ENCODE measurements at regions not wholly inside any gene's neighbourhood (a gene's known extent, or its start where the extent isn't known, plus 50 kb on each side); places are given as distances from the start of the nearest gene placed in this dataset.

GRCh38 chr9:13899924-13900323, 414.0 kb downstream of the NFIB start:
- no peak for DNase-seq (ENCODE audit: low read depth, low spot score)

- DNase-seq (ENCODE audit: low read depth, low spot score): no peak
Measured at GRCh38 chr9:13898957-13899356, 415.0 kb downstream of the NFIB start.

- no peak for DNase-seq (ENCODE audit: low read depth, low spot score)
Measured at GRCh38 chr9:13896922-13897835, 416.8 kb downstream of the NFIB start.

DNA sequence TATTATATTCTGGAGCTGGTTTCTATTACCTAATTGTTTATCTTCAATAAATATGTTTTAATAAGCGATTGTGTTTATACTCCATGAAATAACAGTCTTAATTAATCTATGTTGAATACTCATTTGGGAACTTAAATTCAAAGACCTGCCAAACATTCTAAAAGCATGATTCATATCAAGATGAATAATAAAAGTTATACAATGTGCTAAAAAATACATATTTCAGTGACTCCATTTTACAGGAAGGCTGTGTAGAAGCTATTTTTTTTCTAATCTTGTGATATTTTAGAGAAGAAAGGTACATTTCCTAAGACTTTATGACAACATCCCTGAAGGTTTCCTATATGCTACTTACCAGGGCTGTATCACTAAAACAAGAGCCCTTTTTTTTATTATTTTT, 417.9 kb downstream of the NFIB start:
- DNase-seq (ENCODE audit: low read depth, low spot score): no peak

DNA sequence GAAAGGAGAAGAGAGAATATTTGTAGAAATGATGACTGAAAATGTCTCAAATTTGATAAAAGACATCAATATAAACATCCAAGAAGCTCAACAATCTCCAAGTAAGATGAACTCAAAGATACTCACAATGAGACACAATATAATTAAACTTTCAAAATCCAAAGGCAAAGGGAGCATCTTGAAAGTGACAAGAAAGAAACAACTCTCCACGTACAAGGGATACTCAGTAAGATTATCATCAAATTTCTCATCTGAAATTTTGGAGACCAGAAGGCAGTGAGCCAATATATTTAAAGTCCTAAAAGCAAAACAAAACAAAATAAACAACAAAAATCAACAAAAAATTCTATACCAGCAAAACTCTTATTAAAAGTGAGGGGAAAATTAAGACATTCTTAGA, 428.7 kb downstream of the NFIB start:
- DNase-seq (ENCODE audit: low read depth, low spot score): no peak

DNA sequence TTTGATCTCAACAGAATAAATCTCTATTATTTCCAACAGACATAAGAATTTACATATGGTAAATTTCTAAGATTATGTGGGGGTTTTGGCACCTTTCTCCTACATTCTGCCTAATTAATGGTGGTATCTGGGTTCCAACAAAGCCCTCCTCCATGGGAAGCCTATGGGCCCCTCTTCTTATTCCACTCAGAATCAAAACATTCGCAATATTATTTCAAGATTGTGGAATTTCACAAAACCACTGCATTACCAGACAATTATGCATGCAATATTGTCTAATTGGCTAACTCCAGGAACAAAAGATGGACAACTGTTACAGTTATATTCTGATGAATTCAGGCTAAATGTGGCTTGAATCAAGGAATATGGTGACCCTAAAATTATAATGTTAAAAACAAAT, 434.0 kb downstream of the NFIB start:
- no peak for DNase-seq (ENCODE audit: low read depth, low spot score)

DNA sequence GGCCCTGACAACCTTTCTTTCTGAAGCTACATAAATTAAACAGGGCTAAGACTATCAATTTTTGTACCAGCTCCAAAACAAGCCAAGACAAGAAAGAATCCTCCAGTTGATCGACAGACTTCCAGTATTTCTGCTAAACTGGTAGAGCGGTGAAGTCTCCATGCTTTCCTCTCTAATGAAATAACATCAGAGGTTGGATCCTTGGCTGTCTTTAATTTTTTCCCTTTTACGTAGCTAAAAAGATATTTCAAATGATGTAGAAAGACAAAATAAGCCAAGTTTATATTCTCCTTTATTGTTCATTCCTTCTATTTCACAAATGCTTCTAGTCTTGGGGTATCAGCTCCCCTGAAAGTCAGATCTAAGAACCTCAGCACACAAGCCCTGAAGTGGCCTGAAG, 434.9 kb downstream of the NFIB start:
- no peak for DNase-seq (ENCODE audit: low read depth, low spot score)

GRCh38 chr9:13878241-13878711, 435.7 kb downstream of the NFIB start:
- DNase-seq (ENCODE audit: low read depth, low spot score): no peak

DNA sequence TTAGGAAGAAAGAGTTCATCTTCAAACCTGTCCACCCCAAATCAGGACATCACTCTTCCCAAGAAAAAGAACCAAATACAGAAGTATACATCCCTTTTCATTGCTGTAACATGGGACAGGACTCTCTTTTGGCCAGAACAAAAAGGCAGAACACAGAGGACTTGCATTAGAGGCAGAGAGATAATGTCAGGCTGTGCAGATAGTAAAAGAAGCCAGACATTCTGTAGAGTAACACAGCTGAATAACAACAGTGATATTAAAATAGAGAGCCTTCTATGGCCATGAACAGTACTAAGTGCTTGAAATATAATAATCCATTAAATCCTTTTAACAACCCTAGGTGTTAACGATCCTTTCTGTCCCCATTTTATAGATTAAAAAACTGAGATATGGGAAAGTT, 437.2 kb downstream of the NFIB start:
- DNase-seq (ENCODE audit: low read depth, low spot score): no peak

DNA sequence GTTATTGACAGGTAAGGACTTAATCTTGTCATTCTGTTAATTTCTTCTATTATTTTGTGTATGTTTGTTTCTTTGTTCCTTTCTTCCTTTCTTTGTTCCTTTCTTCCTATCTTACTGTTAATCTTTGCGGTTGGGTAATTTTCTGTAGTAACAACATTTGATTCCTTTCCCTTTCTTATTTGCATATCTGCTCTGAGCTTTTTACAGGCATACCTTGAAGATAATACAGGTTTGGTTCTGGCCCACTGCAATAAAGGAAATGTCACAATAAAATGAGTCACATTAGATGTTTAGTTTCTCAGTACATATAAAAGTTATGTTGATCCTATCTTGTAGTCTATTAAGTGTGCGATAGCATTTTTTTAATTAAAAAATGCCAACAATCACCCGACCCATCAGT, 440.7 kb downstream of the NFIB start:
- DNase-seq (ENCODE audit: low read depth, low spot score): no peak

- DNase-seq (ENCODE audit: low read depth, low spot score): no peak
Measured at GRCh38 chr9:13868336-13868735, 445.6 kb downstream of the NFIB start.

DNA sequence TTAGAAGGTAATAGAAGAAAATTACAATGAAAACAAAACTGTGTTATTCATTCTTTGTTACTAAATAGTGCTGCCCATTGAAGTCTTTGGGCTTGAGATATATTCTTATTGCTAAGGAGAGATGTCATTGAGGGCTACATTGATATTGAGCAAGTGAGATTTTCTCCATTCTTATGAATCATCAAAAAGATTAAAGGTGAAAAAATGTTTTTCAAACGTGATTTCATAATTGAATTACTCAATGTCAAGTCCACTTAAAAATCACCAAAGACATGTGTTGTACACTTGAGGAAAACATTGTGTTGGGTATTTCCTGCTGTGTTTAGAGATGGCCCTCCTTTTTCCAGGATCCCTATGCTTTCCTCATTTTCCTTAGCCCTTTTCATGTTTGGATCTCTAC, 448.1 kb downstream of the NFIB start:
- no peak for DNase-seq (ENCODE audit: low read depth, low spot score)

DNA sequence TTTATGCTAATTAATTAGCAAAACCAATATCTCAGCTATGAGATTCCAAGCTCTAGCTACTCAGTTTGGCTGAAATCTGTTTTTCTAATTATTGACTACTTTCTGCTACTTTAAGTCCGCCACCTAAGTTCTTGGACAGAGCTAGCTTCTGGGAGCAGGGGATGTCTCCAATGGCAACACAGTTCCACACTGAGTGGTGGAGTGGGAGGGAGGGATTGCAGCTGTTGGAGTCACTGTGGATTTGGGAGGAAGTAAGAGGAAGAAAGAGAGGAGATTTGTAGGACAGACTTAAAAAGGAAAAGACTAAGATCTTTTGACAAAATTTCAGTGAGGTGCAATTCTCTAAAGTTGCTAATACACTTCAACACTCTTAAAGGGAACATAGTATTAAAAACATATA, 450.8 kb downstream of the NFIB start:
- DNase-seq (ENCODE audit: low read depth, low spot score): no peak

DNA sequence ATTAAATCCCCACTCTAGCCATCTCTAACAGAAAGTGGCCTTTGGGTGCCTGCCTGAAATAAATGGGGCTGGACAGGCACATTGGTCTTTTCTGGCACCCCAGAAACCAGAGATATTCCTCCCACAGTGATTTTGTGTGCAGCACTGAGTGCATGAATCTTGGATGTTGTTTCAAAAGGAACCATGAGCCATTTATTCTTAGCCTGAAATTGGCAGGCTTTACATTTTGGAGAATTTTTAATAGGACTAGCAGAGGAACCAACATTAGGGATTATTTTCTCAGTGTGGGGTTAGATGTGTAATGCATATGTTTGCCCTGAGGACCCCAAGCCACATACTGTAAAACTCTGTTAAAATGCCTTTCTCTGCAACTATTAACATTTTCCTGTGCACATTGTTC, 451.3 kb downstream of the NFIB start:
- DNase-seq (ENCODE audit: low read depth, low spot score): no peak

DNA sequence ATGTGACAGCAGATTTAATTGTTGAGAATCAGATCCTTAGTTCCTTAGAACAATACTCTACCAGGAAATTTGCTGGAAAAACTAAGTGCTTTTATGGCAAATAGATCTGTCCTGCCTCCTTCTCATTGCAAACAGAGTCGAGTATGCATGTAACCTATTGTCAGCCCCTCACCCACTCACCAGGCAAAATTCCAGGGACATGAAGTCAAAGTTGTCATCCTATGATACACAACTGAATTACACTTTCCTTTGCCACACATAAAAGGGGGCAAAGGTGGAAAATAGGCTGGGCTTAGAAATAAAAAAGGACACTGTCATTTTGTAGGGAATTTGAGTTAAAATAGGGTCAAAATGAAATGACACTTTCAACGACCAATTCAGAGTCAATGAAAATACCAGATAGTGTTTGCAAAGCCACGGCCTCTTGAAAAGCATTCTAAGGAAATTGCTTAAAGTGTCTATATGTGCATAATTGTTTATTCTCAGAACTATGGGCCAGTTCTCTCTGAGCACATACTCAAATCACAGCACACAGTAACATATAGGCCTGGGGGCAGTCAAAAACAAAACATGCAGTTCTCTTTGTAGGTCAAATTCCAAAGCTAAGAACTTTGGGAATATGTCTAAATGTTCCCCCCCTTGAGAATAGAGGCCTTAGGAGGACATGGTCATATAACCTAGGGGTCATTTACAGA, 452.8 kb downstream of the NFIB start:
- no peak for DNase-seq (ENCODE audit: low read depth, low spot score)

DNA sequence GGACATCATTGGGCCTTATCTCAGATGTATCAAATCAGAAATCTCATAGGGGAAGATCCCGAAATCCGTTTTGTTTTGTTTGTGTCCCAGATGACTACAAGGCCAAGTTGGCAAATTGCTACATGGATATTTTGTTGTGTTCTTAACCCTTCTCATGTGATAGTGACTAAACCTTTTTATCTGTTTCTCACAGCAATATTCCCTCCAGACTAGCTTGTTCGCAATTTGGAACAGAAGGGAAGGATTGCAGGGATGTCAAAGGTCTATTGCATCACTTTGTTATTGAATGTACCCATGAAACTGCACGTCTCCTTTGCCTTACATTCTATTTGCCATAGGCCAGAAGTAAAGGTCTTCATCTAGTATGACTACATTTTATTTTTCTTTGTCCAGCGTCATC, 453.9 kb downstream of the NFIB start:
- DNase-seq (ENCODE audit: low read depth, low spot score): no peak

- no peak for DNase-seq (ENCODE audit: low read depth, low spot score)
Measured at GRCh38 chr9:13857521-13857920, 456.4 kb downstream of the NFIB start.

GRCh38 chr9:13847270-13847669, 466.7 kb downstream of the NFIB start:
- DNase-seq (ENCODE audit: low read depth, low spot score): no peak

GRCh38 chr9:13845460-13845859, 468.5 kb downstream of the NFIB start:
- no peak for DNase-seq (ENCODE audit: low read depth, low spot score)

GRCh38 chr9:13841746-13842462, 472.0 kb downstream of the NFIB start:
- DNase-seq (ENCODE audit: low read depth, low spot score): no peak

DNA sequence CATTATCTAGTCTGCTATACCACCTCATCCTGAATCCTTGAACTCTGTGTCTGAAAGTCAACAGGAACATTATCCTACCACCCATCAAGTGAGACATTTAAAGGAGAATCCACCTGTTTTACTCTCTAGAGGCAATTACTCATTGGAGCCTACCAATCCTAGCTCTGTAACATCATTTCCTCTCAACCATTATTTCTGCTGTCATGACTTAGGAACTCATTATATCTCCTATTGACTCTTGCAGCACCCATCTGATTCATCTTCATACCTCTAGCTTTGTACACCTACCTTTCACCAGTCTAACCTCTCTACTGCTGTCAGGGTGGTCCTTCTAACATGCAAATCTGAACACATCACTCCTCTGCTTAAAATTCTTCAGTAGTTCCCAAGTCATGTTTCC, 481.5 kb downstream of the NFIB start:
- DNase-seq (ENCODE audit: low read depth, low spot score): no peak

DNA sequence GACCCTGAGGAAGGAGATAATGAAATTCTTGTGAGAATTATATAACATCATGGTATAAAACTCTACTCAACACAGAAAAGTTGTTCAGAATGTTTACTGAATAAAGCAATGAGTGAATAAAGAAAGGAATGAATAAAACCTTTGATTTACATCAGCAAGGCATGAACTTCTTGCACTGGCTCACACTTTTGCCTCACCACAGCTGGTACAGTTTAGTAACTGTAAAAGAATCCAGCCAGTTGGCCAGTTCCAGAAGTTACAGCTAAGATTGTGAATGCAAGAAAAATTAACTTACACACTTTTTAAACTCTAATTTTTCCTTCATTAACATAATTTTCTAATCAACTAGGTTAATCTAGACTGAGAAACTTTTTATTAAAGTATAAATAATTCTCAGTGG, 490.9 kb downstream of the NFIB start:
- DNase-seq (ENCODE audit: low read depth, low spot score): no peak
